ENCODE measurements at regions not wholly inside any gene's neighbourhood (a gene's known extent, or its start where the extent isn't known, plus 50 kb on each side); places are given as distances from the start of the nearest gene placed in this dataset.

- CTCF ChIA-PET: interaction anchor here (1.3 kb wide), 1 partner anchor 16 kb away, joined by 3 read pairs; no protein-coding TSS in a partner anchor
- Histone ChIP-seq H3K27me3 (ENCODE audit: control insufficient read depth in 2 of 2, insufficient read depth in 2 of 2, low read length in 2 of 2) (no peaks in the 10 kb centered on the region), H3K4me3 (replicated peaks in 1 of 3; ENCODE audit: insufficient read depth in 1 of 3, low read depth in 1 of 3, low read length in 3 of 3) (no peak overlapping the region), H3K27ac (ENCODE audit: insufficient read depth, low read depth, low read length) (no peak overlapping the region), H3K9me1 (replicated peaks; ENCODE audit: control insufficient read depth, extremely low read depth, insufficient read depth, low read length) (no peaks in the 10 kb centered on the region), H2AFZ (ENCODE audit: low read depth, low read length) (no peak overlapping the region), H4K20me1 (replicated peaks; ENCODE audit: control insufficient read depth, extremely low read depth, insufficient read depth, low read length) (no peaks in the 10 kb centered on the region), H3K9me3 (replicated peaks; ENCODE audit: control insufficient read depth, insufficient read depth, low read length) (no peaks in the 10 kb centered on the region), H3K79me2 (ENCODE audit: control insufficient read depth, insufficient read depth, low read length) (no peaks in the 10 kb centered on the region), H3K9ac (replicated peaks; ENCODE audit: extremely low read depth, insufficient read depth, low read length) (no peak overlapping the region), H3K36me3 (ENCODE audit: control insufficient read depth in 2 of 2, extremely low read depth in 1 of 2, insufficient read depth in 2 of 2, low read length in 2 of 2) (no peaks in the 10 kb centered on the region), H3K4me2 (ENCODE audit: insufficient read depth, low read length) (no peak overlapping the region), H3K4me1 (ENCODE audit: control insufficient read depth, extremely low read depth, insufficient read depth, low read length) (no peaks in the 10 kb centered on the region)
- POLR2A ChIA-PET: no interaction called here
- dilution Hi-C loops (cut with MboI; ENCODE audit: extremely low pct_ligation_motif_present, low sequenced_read_pairs): no loop called here
- intact Hi-C loops (cut with micrococcal nuclease): no loop called here
- DNase-seq (ENCODE audit: low read depth, low spot score): no peak
- FAIRE-seq: no peak
- TF ChIP-seq MYC (IDR thresholded peaks at IDR 0.05; ENCODE audit: low read depth, low read length): no peak
- no peak for TF ChIP-seq POLR2A (IDR thresholded peaks at IDR 0.05; ENCODE audit: low read depth, low read length)
- no peak for TF ChIP-seq JUN (IDR thresholded peaks at IDR 0.05; ENCODE audit: borderline replicate concordance, insufficient read depth, insufficient read length, low read depth)
- no peak for TF ChIP-seq EZH2 (IDR thresholded peaks at IDR 0.05; ENCODE audit: borderline replicate concordance, low read depth, low read length, severe bottlenecking)
- TF ChIP-seq GATA2 (IDR thresholded peaks at IDR 0.05; ENCODE audit: insufficient read depth, insufficient read length, low read depth, low read length): no peak
- TF ChIP-seq FOS (IDR thresholded peaks at IDR 0.05; ENCODE audit: borderline replicate concordance, insufficient read depth, low read length): no peak
- TF ChIP-seq MAX (IDR thresholded peaks at IDR 0.05; ENCODE audit: insufficient read depth, insufficient read length): no peak
- no peak for TF ChIP-seq POLR2AphosphoS5 (IDR thresholded peaks at IDR 0.05; ENCODE audit: insufficient read depth, low read depth, low read length)
- TF ChIP-seq CTCF (IDR thresholded peaks at IDR 0.05; ENCODE audit: extremely low read depth in 1 of 2, insufficient read depth in 1 of 2, low read depth in 1 of 2, low read length in 2 of 2): no peak
- BruUV-seq (replicated peaks): no TSS peak
Measured at GRCh38 chr3:10627884-10628572, 122.6 kb upstream of the ATP2B2 start.
